NAMALWA (cell line): ENCODE measurements at regions not wholly inside any gene's neighbourhood (a gene's known extent, or its start where the extent isn't known, plus 50 kb on each side); places are given as distances from the start of the nearest gene placed in this dataset.

Experiments
- DNase-seq: peaks from one replicate; pipeline ENCODE4 v3.0.0-alpha.2; 2015; ENCODE audit warnings: low spot score

- no peak for DNase-seq
These were observed 491.2 kb upstream of the USP24 start for GRCh38 chr1:55706397-55706796.

GRCh38 chr1:55703726-55704363, 488.7 kb upstream of the USP24 start:
- DNase-seq, result no peak

- DNase-seq, result peak; percentile 47
These were observed 486.9 kb upstream of the USP24 start for GRCh38 chr1:55702064-55702463.

- DNase-seq, result no peak
These were observed 485.4 kb upstream of the USP24 start for GRCh38 chr1:55700359-55701130.

GRCh38 chr1:55699228-55699627, 484.1 kb upstream of the USP24 start:
- DNase-seq, result no peak

- DNase-seq, result no peak
These were observed 482.9 kb upstream of the USP24 start for GRCh38 chr1:55697997-55698535.

- DNase-seq, result no peak
These were observed 481.7 kb upstream of the USP24 start for GRCh38 chr1:55696891-55697290.

- no peak for DNase-seq
These were observed 481.1 kb upstream of the USP24 start for GRCh38 chr1:55696181-55696754.

- no peak for DNase-seq
These were observed 480.4 kb upstream of the USP24 start for GRCh38 chr1:55695552-55695951.

GRCh38 chr1:55695151-55695550, 480.0 kb upstream of the USP24 start:
- DNase-seq, result no peak

GRCh38 chr1:55694310-55694801, 479.2 kb upstream of the USP24 start:
- no peak for DNase-seq

- no peak for DNase-seq
These were observed 477.6 kb upstream of the USP24 start for GRCh38 chr1:55692726-55693125.

- no peak for DNase-seq
These were observed 475.2 kb upstream of the USP24 start for GRCh38 chr1:55690366-55690765.

- no peak for DNase-seq
These were observed 474.6 kb upstream of the USP24 start for GRCh38 chr1:55689800-55690199.

- DNase-seq, result no peak
These were observed 470.4 kb upstream of the USP24 start for GRCh38 chr1:55685560-55685959.

- no peak for DNase-seq
These were observed 469.0 kb upstream of the USP24 start for GRCh38 chr1:55684131-55684650.

- DNase-seq, result no peak
These were observed 467.0 kb upstream of the USP24 start for GRCh38 chr1:55682198-55682597.

- DNase-seq, result no peak
These were observed 464.8 kb upstream of the USP24 start for GRCh38 chr1:55679971-55680370.

GRCh38 chr1:55673416-55673815, 458.3 kb upstream of the USP24 start:
- no peak for DNase-seq

- no peak for DNase-seq
These were observed 455.3 kb upstream of the USP24 start for GRCh38 chr1:55670331-55671082.

GRCh38 chr1:55669293-55669692, 454.1 kb upstream of the USP24 start:
- DNase-seq, result no peak

- DNase-seq, result no peak
These were observed 447.7 kb upstream of the USP24 start for GRCh38 chr1:55662875-55663274.
